ENCODE measurements at regions not wholly inside any gene's neighbourhood (a gene's known extent, or its start where the extent isn't known, plus 50 kb on each side); places are given as distances from the start of the nearest gene placed in this dataset.

- TF ChIP-seq CTCF (IDR thresholded peaks at IDR 0.05; ENCODE audit: poor library complexity, severe bottlenecking) (no peak), EZH2 (IDR thresholded peaks at IDR 0.05; ENCODE audit: borderline replicate concordance, insufficient read depth, low read length, poor library complexity, severe bottlenecking) (no peak), REST (IDR thresholded peaks at IDR 0.05; ENCODE audit: borderline replicate concordance) (no peak), EP300 (conservative IDR thresholded peaks at IDR 0.05; ENCODE audit: poor library complexity, severe bottlenecking) (no peak), RAD21 (conservative IDR thresholded peaks at IDR 0.05) (no peak), TAF1 (IDR thresholded peaks at IDR 0.05; ENCODE audit: low read depth) (no peak)
Measured at GRCh38 chr5:167678481-167678880, 613.0 kb upstream of the WWC1 start.
